H9 (cell line): ENCODE measurements at regions not wholly inside any gene's neighbourhood (a gene's known extent, or its start where the extent isn't known, plus 50 kb on each side); places are given as distances from the start of the nearest gene placed in this dataset.

Experiments
- DNase-seq: peaks from one replicate; pipeline ENCODE4 v3.0.0-alpha.2; 2017
- H2AFZ ChIP-seq: one replicate; pipeline ENCODE4 v1.6.1; 2013; ENCODE audit warnings: mild to moderate bottlenecking, low read length, control low read depth, moderate library complexity
- H2AK5ac ChIP-seq: 2 replicates; pipeline ENCODE4 v1.6.1; 2013; ENCODE audit warnings: low read length, control low read depth, mixed read lengths; ENCODE audit not compliant: insufficient read length
- H2BK120ac ChIP-seq: one replicate; pipeline ENCODE4 v1.6.1; 2013; ENCODE audit warnings: low read depth, mild to moderate bottlenecking, low read length, control low read depth, inconsistent platforms; ENCODE audit not compliant: poor library complexity, severe bottlenecking
- H2BK12ac ChIP-seq: 2 replicates; pipeline ENCODE4 v1.6.1; 2013; ENCODE audit warnings: low read length, control low read depth, mixed read lengths, low read depth; ENCODE audit not compliant: insufficient read length
- H2BK15ac ChIP-seq: 2 replicates; pipeline ENCODE4 v1.6.1; 2013; ENCODE audit warnings: low read depth, low read length, control low read depth
- H2BK20ac ChIP-seq: one replicate; pipeline ENCODE4 v1.6.1; 2013; ENCODE audit warnings: low read depth, mild to moderate bottlenecking, low read length, control low read depth, inconsistent platforms; ENCODE audit not compliant: poor library complexity, severe bottlenecking
- H2BK5ac ChIP-seq: 2 replicates; pipeline ENCODE4 v1.6.1; 2013; ENCODE audit warnings: low read length, control low read depth, mixed read lengths; ENCODE audit not compliant: insufficient read length
- H3K14ac ChIP-seq: 2 replicates; pipeline ENCODE4 v1.6.1; 2013; ENCODE audit warnings: low read length, control low read depth; ENCODE audit not compliant: insufficient read depth
- H3K18ac ChIP-seq: 2 replicates; pipeline ENCODE4 v1.6.1; 2013; ENCODE audit warnings: low read depth, mild to moderate bottlenecking, mixed read lengths, low read length, control low read depth; ENCODE audit not compliant: insufficient read length
- H3K23ac ChIP-seq: 2 replicates; pipeline ENCODE4 v1.6.1; 2013; ENCODE audit warnings: low read length, control low read depth, mixed read lengths, low read depth; ENCODE audit not compliant: insufficient read length
- H3K23me2 ChIP-seq: 2 replicates; pipeline ENCODE4 v1.6.1; 2013; ENCODE audit warnings: low read depth, mild to moderate bottlenecking, mixed read lengths, low read length, control low read depth; ENCODE audit not compliant: insufficient read length, poor library complexity, severe bottlenecking
- H3K27ac ChIP-seq: 2 replicates; pipeline ENCODE4 v1.5.1; 2013; ENCODE audit warnings: low read length, control low read depth, mixed read lengths, low read depth; ENCODE audit not compliant: insufficient read length
- H3K27me3 ChIP-seq: 2 replicates; pipeline ENCODE4 v1.6.1; 2013; ENCODE audit warnings: low read length, control low read depth, inconsistent platforms; ENCODE audit not compliant: insufficient read depth
- H3K4ac ChIP-seq: 2 replicates; pipeline ENCODE4 v1.6.1; 2013; ENCODE audit warnings: low read depth, mild to moderate bottlenecking, control low read depth, inconsistent platforms, low read length, moderate library complexity
- H3K4me1 ChIP-seq: 2 replicates; pipeline ENCODE4 v1.6.1; 2013; ENCODE audit warnings: low read length, control low read depth, inconsistent platforms; ENCODE audit not compliant: insufficient read depth
- H3K4me2 ChIP-seq: 2 replicates; pipeline ENCODE4 v1.6.1; 2013; ENCODE audit warnings: low read length, control low read depth, mixed read lengths; ENCODE audit not compliant: insufficient read length, insufficient read depth
- H3K56ac ChIP-seq: 2 replicates; pipeline ENCODE4 v1.6.1; 2013; ENCODE audit warnings: low read depth, mild to moderate bottlenecking, mixed read lengths, low read length, control low read depth; ENCODE audit not compliant: insufficient read length
- H3K79me1 ChIP-seq: 2 replicates; pipeline ENCODE4 v1.6.1; 2013; ENCODE audit warnings: low read depth, mild to moderate bottlenecking, moderate library complexity, low read length, control low read depth, inconsistent platforms; ENCODE audit not compliant: insufficient read depth, poor library complexity, severe bottlenecking
- H3K79me2 ChIP-seq: 2 replicates; pipeline ENCODE4 v1.6.1; 2013; ENCODE audit warnings: low read length, control low read depth, inconsistent platforms; ENCODE audit not compliant: insufficient read depth
- H3K9ac ChIP-seq: 2 replicates; pipeline ENCODE4 v1.6.1; 2013; ENCODE audit warnings: low read length, control low read depth, mixed read lengths; ENCODE audit not compliant: insufficient read length; ENCODE audit errors: extremely low read depth
- H3K9me3 ChIP-seq: one replicate; pipeline ENCODE4 v1.6.1; 2013; ENCODE audit warnings: low read depth, low read length, inconsistent platforms; ENCODE audit not compliant: control insufficient read depth
- H3T11ph ChIP-seq: one replicate; pipeline ENCODE4 v1.6.1; 2013; ENCODE audit warnings: mild to moderate bottlenecking, low read length, control low read depth, inconsistent platforms
- H4K20me1 ChIP-seq: one replicate; pipeline ENCODE4 v1.6.1; 2013; ENCODE audit not compliant: control insufficient read depth, insufficient read length, insufficient read depth
- H4K5ac ChIP-seq: 2 replicates; pipeline ENCODE4 v1.6.1; 2013; ENCODE audit warnings: low read depth, mild to moderate bottlenecking, mixed read lengths, low read length, control low read depth; ENCODE audit not compliant: insufficient read length
- H4K8ac ChIP-seq: replicated peaks from 2 replicates; pipeline ENCODE4 v1.6.1; 2013; ENCODE audit warnings: low read length, control low read depth, mixed read lengths, low read depth; ENCODE audit not compliant: insufficient read length
- H4K91ac ChIP-seq: 2 replicates; pipeline ENCODE4 v1.6.1; 2013; ENCODE audit warnings: low read depth, mild to moderate bottlenecking, moderate library complexity, mixed read lengths, low read length, control low read depth; ENCODE audit not compliant: insufficient read length
- H3K27ac Mint-ChIP-seq, 3 experiments: 2 replicates in 2 of 3; 3 replicates in 1 of 3; pipeline ENCODE4 v1.8.0; 2020 to 2021; ENCODE audit warnings: mixed read lengths in 3 of 3, mild to moderate bottlenecking in 1 of 3, moderate library complexity in 1 of 3
- H3K27me3 Mint-ChIP-seq: 2 replicates; pipeline ENCODE4 v1.8.0; 2021; ENCODE audit warnings: low read depth, mild to moderate bottlenecking, moderate library complexity, mixed read lengths
- H3K36me3 Mint-ChIP-seq, 3 experiments: 2 replicates in 2 of 3; 3 replicates in 1 of 3; pipeline ENCODE4 v1.8.0; 2020 to 2021; ENCODE audit warnings: low read depth in 3 of 3, mixed read lengths in 3 of 3; ENCODE audit not compliant: insufficient read depth in 1 of 3
- H3K4me1 Mint-ChIP-seq, 2 experiments: 2 replicates each; pipeline ENCODE4 v1.8.0; 2020; ENCODE audit warnings: mixed read lengths in 2 of 2
- H3K4me3 Mint-ChIP-seq, 2 experiments: 2 replicates in 1 of 2; 3 replicates in 1 of 2; pipeline ENCODE4 v1.8.0; 2020 to 2021; ENCODE audit warnings: mild to moderate bottlenecking in 2 of 2, mixed read lengths in 2 of 2, moderate library complexity in 1 of 2
- H3K9me3 Mint-ChIP-seq, 2 experiments: 2 replicates in 1 of 2; 3 replicates in 1 of 2; pipeline ENCODE4 v1.8.0; 2020; ENCODE audit warnings: mild to moderate bottlenecking in 2 of 2, mixed read lengths in 2 of 2, moderate library complexity in 1 of 2
- WGBS: extraction: QIAGEN DNeasy Blood & Tissue Kit; methylation state at CpG from one replicate; pipeline ENCODE4 v1.1.7; 2013; ENCODE audit warnings: missing lambda C conversion rate, low lambda C conversion rate, mixed read lengths; ENCODE audit not compliant: insufficient read length; ENCODE audit errors: extremely low coverage; 5-methylcytosine and 5-hydroxymethylcytosine counted together
- TF ChIP-seq, protein P1 (sequence below): fragments of 200-600 bp; sonication (generic); conservative IDR thresholded peaks from 3 replicates; pipeline ENCODE4 v1.8.0; 2021; ENCODE audit warnings: antibody characterized with exemption, mild to moderate bottlenecking

DNA sequence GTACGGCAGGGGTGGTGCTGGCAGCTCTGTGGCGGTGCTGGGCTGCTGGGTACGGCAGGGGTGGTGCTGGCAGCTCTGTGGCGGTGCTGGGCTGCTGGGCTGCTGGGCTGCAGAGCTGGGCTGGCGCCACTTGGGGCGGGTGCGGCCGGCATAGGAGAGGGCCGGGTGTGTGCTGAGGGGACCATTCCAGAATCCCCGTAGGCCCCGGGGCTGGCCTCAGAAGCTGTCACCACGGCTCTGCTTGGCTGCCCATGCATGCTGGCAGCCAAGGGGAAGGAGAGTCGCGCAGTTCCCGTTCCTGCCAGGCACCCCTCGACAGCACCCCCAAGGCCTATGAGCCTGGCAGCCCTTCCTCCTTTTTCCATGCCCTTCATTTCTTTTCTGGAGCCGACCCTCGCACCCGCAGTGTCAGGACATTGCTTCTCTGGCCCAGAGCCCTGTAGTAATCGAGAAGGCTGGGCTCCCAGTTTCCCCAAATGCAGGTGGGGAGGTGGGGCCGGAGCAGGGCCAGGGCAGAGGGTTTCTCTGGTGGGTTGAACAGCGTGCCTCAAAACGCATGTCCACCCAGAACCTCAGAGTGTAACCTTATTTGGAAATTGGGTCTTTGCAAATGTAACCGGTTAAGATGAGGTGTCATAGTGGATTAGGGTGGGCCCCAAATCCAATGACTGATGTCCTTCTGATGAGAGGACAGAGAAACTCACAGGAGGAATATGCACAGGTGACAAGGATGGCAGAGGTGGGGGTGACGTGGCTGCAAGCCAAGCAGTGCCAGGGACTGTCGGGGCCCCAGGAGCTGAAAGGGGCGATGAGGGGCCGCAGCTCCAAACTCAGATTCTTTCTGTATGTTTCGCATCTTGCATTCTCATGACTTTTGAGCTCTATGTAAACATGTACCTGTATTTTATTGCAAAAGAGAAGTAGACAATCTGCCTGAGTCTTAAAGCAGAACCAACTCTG, 71.0 kb upstream of the ACTRT2 start:
- Histone ChIP-seq H3K9me3 (peaks cover 76% of the 10 kb centered on the region), H3K4me2 (no peak overlapping the region), H4K5ac (no peak overlapping the region), H2BK120ac (no peak overlapping the region), H3K14ac (no peak overlapping the region), H4K91ac (no peak overlapping the region), H4K20me1 (no peaks in the 10 kb centered on the region), H4K8ac (no peak overlapping the region), H3K27ac (no peak overlapping the region), H2AFZ (no peak overlapping the region), H3K18ac (no peak overlapping the region), H3K56ac (no peak overlapping the region), H2BK12ac (no peak overlapping the region), H3T11ph (no peak overlapping the region), H2BK20ac (no peak overlapping the region), H3K79me1 (no peaks in the 10 kb centered on the region), H3K27me3 (no peaks in the 10 kb centered on the region), H3K23ac (no peak overlapping the region), H3K9ac (no peak overlapping the region), H3K4me1 (no peaks in the 10 kb centered on the region), H3K23me2 (no peaks in the 10 kb centered on the region), H3K79me2 (no peaks in the 10 kb centered on the region), H2BK15ac (no peak overlapping the region), H3K4ac (no peak overlapping the region), H2AK5ac (no peak overlapping the region), H2BK5ac (no peak overlapping the region)
- no peak for DNase-seq
- H3K4me3 Mint-ChIP-seq, result no peak overlapping the region
- TF ChIP-seq, protein P1, sequence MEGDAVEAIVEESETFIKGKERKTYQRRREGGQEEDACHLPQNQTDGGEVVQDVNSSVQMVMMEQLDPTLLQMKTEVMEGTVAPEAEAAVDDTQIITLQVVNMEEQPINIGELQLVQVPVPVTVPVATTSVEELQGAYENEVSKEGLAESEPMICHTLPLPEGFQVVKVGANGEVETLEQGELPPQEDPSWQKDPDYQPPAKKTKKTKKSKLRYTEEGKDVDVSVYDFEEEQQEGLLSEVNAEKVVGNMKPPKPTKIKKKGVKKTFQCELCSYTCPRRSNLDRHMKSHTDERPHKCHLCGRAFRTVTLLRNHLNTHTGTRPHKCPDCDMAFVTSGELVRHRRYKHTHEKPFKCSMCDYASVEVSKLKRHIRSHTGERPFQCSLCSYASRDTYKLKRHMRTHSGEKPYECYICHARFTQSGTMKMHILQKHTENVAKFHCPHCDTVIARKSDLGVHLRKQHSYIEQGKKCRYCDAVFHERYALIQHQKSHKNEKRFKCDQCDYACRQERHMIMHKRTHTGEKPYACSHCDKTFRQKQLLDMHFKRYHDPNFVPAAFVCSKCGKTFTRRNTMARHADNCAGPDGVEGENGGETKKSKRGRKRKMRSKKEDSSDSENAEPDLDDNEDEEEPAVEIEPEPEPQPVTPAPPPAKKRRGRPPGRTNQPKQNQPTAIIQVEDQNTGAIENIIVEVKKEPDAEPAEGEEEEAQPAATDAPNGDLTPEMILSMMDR, result no peak
- peaks cover 4% of the 10 kb centered on the region for H3K27me3 Mint-ChIP-seq
- H3K4me1 Mint-ChIP-seq, result no peaks in the 10 kb centered on the region
- H3K27ac Mint-ChIP-seq, result no peak overlapping the region
- WGBS, result no CpG with 5 or more reads among the region's 29 CpGs
- peaks cover 25 to 68% of the 10 kb centered on the region in 2 experiments for H3K9me3 Mint-ChIP-seq
- H3K36me3 Mint-ChIP-seq, result peaks cover 0 to 24% (median 2%) of the 10 kb centered on the region in 3 experiments; a peak in 2 of 7 replicates
